ENCODE measurements at regions not wholly inside any gene's neighbourhood (a gene's known extent, or its start where the extent isn't known, plus 50 kb on each side); places are given as distances from the start of the nearest gene placed in this dataset.

GRCh38 chr6:21478883-21479539 lies 114.5 kb upstream of the SOX4 start:
- peaks cover 16% of the 10 kb centered on the region for H3K4me1 Mint-ChIP-seq (ENCODE audit: low read depth)
- H3K4me3 Mint-ChIP-seq (ENCODE audit: low read depth): no peak overlapping the region
- no peaks in the 10 kb centered on the region for H3K27me3 Mint-ChIP-seq
- no peak for TF ChIP-seq CTCF (IDR thresholded peaks at IDR 0.05; ENCODE audit: unreplicated experiment)
- H3K36me3 Mint-ChIP-seq (ENCODE audit: insufficient read depth): no peaks in the 10 kb centered on the region
- no peaks in the 10 kb centered on the region for H3K9me3 Mint-ChIP-seq (ENCODE audit: low read depth)
- no peak for DNase-seq (ENCODE audit: low spot score, unreplicated experiment)
- H3K27ac Mint-ChIP-seq: peak overlapping the region; percentile 83

GRCh38 chr6:21486115-21486514 lies 107.4 kb upstream of the SOX4 start:
- DNase-seq (ENCODE audit: low spot score, unreplicated experiment): no peak
- no peak for TF ChIP-seq CTCF (IDR thresholded peaks at IDR 0.05; ENCODE audit: unreplicated experiment)
- H3K27ac Mint-ChIP-seq: no peak overlapping the region
- H3K9me3 Mint-ChIP-seq (ENCODE audit: low read depth): no peaks in the 10 kb centered on the region
- H3K4me3 Mint-ChIP-seq (ENCODE audit: low read depth): no peak overlapping the region
- H3K4me1 Mint-ChIP-seq (ENCODE audit: low read depth): peaks cover 2% of the 10 kb centered on the region
- no peaks in the 10 kb centered on the region for H3K36me3 Mint-ChIP-seq (ENCODE audit: insufficient read depth)
- H3K27me3 Mint-ChIP-seq: no peaks in the 10 kb centered on the region

- Mint-ChIP-seq H3K4me1 (ENCODE audit: low read depth) (peaks cover 2% of the 10 kb centered on the region), H3K4me3 (ENCODE audit: low read depth) (no peak overlapping the region), H3K9me3 (ENCODE audit: low read depth) (peaks cover 4% of the 10 kb centered on the region), H3K27me3 (no peaks in the 10 kb centered on the region), H3K36me3 (ENCODE audit: insufficient read depth) (no peaks in the 10 kb centered on the region), H3K27ac (no peak overlapping the region)
- TF ChIP-seq CTCF (IDR thresholded peaks at IDR 0.05; ENCODE audit: unreplicated experiment): no peak
- no peak for DNase-seq (ENCODE audit: low spot score, unreplicated experiment)
These were observed 103.7 kb upstream of the SOX4 start for GRCh38 chr6:21489826-21490225.

GRCh38 chr6:21491955-21492354 lies 101.6 kb upstream of the SOX4 start:
- H3K9me3 Mint-ChIP-seq (ENCODE audit: low read depth): peaks cover 4% of the 10 kb centered on the region
- no peak for TF ChIP-seq CTCF (IDR thresholded peaks at IDR 0.05; ENCODE audit: unreplicated experiment)
- DNase-seq (ENCODE audit: low spot score, unreplicated experiment): no peak
- no peak overlapping the region for H3K4me3 Mint-ChIP-seq (ENCODE audit: low read depth)
- no peak overlapping the region for H3K27ac Mint-ChIP-seq
- H3K4me1 Mint-ChIP-seq (ENCODE audit: low read depth): peaks cover 2% of the 10 kb centered on the region
- H3K27me3 Mint-ChIP-seq: no peaks in the 10 kb centered on the region
- H3K36me3 Mint-ChIP-seq (ENCODE audit: insufficient read depth): no peaks in the 10 kb centered on the region

GRCh38 chr6:21494505-21494904 lies 99.0 kb upstream of the SOX4 start:
- H3K4me1 Mint-ChIP-seq (ENCODE audit: low read depth): peaks cover 2% of the 10 kb centered on the region
- H3K4me3 Mint-ChIP-seq (ENCODE audit: low read depth): no peak overlapping the region
- H3K9me3 Mint-ChIP-seq (ENCODE audit: low read depth): peaks cover 4% of the 10 kb centered on the region
- H3K27ac Mint-ChIP-seq: no peak overlapping the region
- no peak for TF ChIP-seq CTCF (IDR thresholded peaks at IDR 0.05; ENCODE audit: unreplicated experiment)
- DNase-seq (ENCODE audit: low spot score, unreplicated experiment): no peak
- no peaks in the 10 kb centered on the region for H3K36me3 Mint-ChIP-seq (ENCODE audit: insufficient read depth)
- H3K27me3 Mint-ChIP-seq: no peaks in the 10 kb centered on the region
